Activated T-cell treated with anti-CD3 and anti-CD28 coated beads for 1 hour (primary cell): ENCODE measurements at regions not wholly inside any gene's neighbourhood (a gene's known extent, or its start where the extent isn't known, plus 50 kb on each side); places are given as distances from the start of the nearest gene placed in this dataset.

Experiments
- DNase-seq: peaks from one replicate; pipeline ENCODE4 v3.0.0-alpha.2; 2020; ENCODE audit warnings: low read depth

DNA sequence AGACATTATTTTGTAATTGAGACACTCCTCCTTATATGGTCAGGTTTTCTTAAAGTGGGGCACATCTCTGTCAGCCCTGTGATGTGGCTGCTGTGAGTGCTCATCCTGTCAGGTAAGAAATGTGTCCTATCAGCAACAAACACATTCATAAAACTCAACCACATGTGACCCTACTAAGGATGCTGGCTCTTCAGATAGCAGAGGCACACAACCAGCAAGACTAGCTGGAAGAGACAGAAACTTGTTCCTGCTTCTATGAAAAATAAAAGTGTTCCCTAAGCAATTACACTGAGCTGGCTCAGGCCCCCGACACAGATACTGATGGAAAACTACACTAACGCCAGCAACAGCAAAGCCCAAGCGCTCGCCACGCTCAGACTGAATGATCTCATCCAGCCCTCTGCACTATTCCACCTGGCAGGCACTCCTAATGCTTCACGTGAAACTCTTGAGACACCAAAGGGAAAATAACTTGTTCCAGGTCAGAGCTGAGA lies 49.8 kb upstream of the CYP2D6 start:
- DNase-seq = peak; percentile 18
